GM18858 (cell line): ENCODE measurements at regions not wholly inside any gene's neighbourhood (a gene's known extent, or its start where the extent isn't known, plus 50 kb on each side); places are given as distances from the start of the nearest gene placed in this dataset.
A peak's percentile ranks its signal among the peaks of the same experiment; 100 is the strongest.

ENCODE experiments used
- ATAC-seq: cut with Tn5 transposase; IDR thresholded peaks from one replicate; pipeline ENCODE4 v1.9.1; 2021; ENCODE audit not compliant: unreplicated experiment

DNA sequence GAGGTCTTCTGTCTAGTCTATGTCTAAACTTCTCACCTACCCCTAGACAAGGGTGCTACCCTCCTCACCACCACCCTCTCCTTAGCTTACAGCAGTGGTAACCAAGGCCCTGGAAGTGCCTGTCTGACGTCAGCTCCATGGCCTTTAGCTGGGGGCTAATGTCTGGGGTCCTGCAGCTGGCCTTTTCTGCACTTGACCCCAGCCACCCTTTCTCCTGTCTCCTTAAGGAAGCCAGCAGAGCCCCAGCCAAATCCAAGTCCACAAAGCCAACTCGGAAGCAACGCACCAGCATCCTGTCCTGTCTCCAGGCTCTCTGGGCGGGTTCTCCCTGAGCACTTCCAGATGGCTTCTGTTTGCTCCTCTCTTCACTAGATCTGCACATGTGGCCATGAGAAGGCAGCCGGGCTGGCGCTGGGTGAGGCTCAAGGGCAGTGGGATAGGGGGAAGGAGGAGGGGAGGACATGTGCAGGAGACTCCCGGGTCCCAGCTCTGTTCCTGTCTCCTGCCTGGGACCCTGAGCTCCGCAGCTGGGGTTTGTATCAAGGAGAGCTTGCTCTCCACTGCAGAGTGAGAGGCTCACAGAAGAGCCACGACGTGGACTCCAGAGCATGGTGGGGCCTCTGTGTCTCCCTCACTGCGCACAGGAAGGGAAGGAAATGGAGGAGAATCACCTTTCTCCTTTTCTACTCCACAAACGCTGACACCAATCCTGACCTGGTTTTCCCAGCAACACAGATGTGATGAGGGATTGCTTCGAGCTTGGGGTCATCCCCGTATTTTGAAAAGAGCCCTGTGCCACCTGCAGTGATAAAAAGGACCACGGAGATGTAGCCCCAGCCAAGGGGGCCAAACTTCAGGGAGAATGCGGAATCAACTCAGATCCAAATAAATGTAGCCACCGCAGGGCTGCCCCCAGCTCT is 204.2 kb downstream of the USP12 start:
- ATAC-seq: no peak

DNA sequence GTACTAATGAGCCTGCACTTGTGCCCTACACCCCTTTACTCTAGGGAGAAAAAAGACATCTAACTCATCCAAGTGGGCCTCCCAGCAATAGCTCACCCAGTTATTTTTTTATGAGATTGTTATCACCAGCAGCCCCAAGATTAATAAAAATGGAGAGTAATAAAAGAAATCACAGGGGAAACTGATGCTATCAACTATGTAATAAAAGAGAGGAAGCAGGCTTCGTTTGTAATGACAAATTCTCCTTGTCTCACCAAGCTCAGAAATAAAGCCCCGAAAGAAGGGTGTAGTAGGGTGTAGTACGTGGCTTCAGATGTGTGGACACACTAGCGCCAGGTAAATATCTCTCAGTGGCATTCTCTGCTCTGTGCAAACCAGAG is 204.9 kb downstream of the USP12 start:
- ATAC-seq: no peak

DNA sequence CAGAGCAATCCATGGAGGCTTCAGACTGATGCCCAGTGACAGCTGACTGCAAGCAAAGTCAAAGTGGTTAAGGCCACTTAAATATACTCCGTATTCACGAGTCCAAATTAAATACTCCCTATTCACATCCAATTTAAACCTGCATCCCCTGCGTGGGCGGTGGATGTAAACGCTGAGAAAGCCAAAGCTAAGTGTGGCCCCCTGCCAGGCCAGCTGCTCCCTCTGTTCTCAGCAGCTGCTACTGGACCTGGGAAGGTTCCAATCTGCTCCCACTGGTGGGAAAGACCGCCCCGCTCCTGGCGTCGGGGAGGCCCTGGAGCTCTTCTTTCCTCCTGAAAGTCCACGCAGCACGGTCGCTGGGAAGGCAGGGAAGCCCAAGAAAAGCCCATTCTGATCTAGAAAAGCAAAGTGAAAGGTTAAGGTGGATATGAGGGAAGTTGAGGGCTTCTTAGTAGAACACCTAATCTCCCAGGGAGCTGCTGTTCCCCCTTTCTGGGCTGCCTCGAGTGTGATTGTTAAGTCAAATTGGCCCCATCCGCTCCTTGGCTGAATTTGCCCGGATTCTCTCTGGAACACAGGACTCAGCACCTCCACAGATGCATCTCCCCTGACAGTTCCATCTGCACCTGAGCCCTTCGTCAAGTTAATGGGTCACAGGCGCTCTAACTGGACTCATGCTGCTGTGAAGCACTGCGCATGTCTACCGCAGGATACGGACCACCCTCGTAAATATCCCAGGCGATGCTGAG is 205.5 kb downstream of the USP12 start:
- no peak for ATAC-seq

DNA sequence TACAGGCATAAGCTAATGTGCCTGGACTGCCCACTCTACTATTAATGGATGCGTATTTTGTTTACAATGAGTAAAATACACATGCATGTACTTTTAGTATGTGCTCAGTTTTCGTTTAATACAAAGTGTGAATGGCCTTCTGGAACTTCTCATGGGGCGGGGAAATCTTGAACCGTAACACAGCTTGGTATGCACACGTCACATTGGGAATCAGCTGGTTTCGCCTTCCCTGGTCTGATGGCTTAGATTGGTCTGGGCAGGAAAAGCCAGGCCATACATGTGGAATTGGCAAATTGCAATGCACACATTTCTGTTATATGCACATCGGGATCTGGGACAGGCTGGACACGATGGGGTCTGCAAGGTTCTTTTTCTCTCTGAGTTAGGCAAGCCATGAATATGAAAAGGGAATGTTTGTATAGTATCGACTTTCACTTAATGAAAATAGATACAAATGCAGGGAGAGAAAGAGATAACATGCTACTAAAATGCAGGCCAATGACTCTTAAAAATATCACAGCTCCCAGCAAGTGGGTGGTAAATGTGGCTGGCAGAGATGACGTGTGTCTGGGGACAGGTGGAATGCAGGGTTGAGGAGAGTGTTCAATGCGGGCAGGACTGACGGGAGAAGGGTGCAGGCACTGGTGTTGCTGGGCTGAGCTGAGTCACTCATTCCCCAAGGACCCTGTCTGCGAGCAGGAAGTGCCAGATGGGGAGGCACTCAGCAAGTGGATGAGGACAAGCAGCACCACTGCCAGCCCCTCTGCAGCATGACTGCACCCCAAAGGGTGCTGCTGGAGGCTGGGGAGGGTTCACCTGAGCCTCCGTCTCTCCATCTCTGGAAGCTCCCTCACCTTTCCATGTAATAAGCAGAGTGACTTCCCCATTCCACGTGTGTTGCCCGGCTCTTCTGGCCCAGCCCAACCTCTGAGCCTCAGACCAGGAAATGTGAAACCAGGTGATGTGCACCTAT is 204.0 kb upstream of the GPR12 start:
- no peak for ATAC-seq

DNA sequence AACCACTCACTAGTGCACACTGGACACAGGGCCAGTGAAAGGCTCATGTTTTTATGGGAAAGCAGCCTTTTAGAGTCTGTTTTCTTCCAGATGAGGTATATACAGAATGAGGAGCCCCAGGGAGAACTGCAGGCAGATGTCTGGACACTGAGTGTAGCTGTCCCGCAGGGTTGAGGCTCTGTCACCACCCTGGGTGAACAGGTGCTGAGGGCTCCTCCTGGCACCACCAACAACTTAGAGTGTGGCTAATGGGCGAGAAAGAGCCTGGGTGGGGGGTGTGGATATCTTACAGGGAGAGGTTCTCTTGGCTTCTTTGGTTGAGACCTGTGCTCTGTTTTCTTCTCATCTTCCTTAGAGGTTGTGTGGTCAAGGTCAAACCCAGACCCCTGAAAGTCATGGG is 202.1 kb upstream of the GPR12 start:
- no peak for ATAC-seq

DNA sequence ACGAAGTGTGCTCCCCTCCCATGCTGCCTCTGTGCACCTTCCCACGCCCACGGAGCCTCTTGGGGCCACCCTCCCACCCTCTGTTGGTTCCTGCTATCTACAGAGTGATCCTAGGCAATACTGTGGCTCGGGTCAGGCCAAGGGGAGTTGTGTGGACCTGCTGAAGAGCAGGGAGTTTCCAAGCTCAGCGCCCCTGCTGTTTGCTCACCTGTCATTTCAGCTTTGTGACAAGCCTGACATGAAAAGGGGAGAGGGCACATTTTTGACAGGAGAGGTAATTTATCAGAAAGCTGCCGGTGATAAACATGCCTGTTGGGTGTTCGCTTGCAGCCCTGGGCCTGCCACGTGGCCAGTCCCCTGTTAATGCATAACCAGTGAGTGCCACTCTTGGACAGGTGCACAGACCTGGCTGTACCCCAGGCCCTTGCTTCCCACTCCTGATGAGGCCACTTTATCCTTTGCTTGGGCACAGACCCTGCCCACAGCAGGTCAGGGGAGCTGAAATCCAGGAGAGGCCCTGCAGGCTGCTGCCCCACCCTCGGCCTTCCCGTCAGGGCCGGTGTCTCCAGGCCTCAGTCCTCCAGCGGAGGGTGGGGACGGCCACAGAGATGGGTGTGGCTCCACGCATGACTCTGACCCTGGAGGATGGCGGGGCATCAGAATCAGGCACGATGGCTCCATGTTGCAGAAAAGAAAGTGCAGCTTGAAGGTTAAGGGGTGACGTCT is 201.5 kb upstream of the GPR12 start:
- ATAC-seq: no peak

DNA sequence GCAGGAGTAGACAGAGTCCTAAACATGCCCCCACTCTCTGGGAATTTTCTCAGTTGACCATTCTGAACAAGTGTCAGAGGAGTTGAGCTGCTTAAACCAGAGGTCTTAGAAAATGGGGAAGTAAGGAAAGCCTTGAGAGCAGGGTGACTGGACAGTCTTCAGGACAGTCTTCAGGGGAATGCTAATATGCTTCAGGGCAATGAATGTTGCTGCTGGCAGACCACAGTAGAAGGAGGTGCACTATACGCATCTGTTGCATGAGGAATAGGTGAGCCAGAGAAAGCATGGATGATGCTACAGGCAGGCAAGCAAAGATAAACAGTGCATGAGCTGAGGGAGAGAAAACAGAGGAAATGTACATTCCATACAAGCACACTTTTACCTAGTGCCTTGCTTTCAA is 196.6 kb upstream of the GPR12 start:
- ATAC-seq: no peak

DNA sequence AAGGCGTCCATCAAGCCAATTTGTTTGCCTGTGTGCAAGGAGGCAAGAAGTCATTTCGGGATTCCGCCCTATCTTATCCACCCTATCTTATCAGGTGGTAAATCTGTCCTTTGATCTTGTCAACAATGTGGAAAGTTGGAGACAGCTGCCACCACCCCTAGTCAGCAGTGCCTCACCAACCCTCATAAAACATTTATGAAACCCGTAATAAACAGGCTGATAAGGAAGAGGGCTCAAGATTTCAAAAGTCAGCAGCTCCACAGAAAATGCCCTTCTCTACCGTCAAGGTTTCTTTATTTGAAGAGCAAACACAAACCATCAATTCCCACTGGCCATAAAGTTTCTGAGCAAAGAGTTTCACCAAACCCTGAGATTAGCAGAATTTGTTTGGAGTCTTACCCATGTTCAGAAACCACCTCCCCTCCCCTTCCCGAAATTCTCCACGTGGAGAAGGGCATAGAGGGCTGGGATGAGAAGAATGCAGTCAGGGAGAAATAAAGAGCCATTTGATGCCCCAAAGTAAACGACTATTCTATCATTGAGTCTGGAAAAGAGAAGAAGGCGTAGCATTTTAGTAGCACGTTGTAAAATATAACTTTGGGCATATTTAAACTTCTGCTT is 196.0 kb upstream of the GPR12 start:
- ATAC-seq: no peak

DNA sequence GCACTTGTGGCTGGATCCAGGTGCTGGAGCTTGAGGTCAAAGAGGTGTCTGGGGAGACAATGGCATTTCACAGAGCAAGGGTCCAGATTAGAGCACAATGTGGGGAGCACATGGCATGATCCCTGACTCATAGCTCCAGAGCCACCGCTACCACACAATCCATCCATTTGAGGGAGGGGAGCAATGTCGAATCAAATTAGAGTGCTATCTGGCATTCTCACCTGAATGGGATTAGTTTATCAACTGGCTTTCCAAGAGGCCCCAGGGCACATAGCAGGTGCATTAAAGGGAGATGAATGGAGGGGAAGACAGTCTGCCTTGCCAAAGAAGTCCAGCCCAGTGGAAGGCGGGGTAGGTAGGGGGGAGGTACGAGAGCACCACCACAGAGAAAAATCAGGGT is 194.4 kb upstream of the GPR12 start:
- ATAC-seq: no peak

DNA sequence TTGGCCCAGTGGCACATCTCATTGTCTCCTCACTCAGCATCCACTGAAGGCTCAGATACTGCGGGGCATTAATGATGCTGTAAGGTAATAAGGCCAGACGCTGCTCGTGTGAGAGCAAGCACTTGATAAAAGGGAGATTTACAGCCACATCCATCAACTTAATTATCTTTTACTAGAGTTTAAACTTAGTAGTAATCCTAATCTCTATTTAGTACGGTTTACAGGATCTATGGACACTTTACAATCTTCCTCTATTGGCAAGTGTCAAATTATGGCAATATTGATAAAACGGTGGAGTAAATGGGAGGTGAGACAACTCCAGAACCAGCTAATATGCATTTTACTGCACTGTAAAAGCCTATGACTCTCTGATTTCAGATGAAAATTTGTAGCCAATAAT is 192.7 kb upstream of the GPR12 start:
- ATAC-seq: no peak

DNA sequence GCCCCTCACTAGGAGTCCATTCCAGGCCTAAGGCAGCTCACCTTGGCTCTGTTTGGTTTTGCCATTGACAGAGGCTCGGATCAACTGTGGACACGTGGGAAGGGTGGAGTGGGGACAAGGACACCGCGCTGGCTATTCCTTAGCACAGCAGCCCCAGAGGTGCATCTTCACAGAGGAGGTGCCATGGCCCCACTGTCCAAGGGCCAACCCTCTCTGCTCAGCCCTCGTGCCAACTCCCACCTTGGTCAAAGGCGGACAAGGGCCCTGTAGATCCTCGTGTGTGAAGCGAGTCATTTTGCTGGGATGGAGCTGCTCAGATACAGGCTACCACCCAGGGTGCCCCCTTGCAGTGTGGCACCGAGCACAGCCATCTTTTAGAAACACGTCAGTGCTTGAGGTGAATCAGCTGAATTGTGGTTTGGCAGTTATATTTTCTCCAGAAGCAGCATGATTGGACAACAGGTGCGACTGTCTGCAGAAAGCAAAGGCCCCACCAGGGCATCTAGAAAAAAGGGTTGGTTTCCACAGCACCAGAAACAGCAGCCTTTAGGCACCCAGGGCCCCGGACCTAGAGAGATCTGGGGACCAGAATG is 192.1 kb upstream of the GPR12 start:
- no peak for ATAC-seq

DNA sequence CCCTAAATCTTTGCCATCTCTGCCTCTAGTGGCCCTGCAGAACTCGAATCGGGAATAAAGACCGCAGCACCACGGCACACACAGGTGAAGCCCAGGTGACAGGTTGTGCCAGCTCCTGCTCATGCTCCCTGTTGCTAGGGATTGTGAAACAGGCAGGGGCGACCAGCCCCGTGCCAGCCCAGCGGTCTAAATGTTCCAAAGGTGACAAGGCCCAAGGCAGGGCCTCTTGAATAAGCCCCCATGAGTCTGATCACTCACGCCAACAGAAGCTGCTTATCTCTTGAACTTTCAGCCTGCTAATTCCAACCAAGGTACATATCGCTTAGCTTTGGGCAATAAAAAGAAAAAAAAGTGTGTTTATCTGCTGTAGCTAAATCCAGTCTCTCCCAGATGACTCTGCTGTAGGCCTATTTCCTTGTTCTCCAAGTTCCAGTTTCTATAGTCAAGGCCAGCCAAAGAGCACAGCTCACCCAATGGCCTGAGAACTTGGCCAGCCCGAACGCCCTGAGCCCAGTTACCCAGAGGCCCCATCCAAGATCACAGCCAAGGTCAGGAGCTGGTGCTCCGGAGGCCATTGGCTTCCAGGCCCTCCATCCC is 191.1 kb upstream of the GPR12 start:
- no peak for ATAC-seq

DNA sequence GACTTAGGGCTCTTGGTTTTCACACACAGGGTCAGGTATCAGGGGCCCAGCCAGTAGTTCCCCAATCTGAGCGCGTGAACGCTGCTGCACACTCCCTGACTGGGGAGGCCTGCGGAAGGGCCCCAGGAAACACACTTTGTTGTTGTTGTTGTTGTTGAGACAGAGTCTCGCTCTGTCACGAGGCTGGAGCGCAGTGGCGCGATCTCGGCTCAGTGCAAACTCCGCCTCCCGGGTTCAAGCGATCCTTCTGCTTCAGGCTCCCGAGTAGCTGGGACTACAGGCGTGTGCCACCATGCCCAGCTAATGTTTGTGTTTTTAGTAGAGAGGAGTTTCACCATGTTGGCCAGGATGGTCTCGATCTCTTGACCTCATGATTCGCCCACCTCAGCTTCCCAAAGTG is 190.4 kb upstream of the GPR12 start:
- no peak for ATAC-seq

DNA sequence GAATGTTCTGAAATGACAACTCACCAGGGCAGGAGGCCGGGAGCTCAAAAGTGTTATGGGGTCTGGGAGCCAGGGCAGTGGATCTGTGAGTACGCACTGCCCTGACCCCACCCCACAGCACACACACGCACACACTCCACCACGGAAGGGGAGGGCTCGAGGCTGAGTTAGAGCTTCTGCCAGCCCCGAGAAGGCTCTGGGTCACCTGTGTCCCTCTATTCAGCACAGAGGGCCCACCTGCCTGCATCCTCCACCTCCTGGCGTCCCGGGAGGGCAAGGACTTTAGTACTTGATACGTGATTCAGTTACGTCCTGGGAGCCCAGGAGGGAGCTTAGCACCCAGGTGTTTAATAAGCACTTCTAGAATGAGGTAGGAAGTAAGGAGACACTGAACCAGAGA is 190.0 kb upstream of the GPR12 start:
- no peak for ATAC-seq

DNA sequence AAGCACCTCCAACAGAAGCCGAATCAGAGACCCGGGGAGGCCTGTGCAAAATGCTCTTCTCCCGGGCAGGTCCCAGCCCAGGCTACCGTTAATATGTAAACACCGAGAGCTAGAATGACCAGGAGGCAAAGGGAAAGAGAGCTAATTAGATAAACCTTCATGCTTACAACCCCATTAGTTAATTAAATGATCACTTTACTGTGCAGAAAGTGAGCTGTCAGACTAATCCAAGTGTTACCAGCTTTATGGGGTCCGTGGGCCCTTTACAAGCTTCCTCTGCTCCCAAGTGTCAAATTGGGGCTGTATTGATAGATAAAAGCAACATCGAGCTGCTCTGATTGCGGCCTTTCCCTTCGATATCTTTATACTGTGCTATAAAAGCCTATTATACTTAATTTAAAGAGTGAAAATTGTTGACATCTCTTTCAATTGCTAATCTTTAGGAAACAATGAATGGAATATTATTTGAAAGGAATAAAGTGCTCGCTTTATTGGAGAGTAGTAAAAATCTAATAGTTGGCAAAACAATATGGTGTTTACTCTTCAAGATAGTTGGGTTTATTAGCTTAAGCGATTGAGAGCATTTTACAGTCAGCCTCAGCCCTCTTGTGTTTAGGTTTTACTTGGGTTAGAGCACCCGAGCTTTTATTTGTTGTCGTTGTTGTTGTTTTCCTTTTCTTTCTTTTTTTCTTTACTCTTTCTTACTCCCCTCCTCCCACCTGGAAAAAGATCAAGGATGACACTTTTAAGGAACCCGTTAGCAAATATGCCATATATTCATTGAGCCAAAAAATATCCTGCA is 189.3 kb upstream of the GPR12 start:
- ATAC-seq: no peak

DNA sequence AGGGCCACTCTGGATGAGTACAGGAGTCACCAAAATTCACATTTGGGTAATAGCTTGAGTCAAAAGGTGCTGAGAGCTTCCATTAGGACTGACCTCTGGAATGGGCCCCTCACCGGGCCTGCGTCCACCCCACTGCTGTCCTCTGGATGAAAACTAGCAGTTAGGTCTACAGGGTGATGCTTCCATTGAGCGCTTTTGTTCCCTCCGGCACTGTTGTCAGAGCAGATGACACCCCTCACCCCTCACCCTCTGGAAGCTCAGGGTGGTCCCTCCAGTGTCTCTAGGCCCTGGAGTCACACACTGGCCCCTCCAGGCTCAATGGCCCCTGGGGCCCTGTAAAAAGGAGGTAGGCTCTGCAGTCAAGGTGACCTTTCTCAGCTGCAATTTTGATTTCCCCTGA is 187.8 kb upstream of the GPR12 start:
- no peak for ATAC-seq

DNA sequence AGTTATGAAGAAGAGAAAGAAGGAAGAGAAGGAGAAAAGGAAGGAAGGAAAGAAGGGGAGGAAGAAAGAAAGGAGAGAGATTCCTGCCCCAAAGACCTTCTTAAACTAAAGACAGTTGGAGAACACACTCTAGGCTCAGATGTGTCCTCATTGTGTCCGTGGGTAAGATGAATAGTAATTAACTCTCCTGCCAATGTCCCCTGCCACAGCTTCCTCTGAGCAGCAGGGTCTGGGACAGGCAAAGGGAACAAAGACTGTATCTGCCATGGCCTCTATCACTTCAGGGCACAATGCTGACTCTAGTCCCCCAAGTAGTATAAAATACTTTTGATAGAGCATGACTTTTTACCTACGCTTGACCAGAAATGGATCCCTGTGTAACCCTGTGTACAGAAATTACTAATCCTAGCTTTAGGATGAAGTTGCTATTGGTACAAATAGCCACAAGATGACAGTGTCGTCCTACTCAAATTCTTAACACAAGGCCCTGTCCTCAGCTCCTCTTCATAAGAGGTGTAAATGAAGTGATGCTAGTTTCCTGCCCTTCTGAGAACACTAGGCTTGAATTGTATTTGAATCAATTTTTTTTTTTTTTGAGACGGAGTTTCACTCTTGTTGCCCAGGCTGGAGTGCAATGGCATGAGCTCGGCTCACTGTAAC is 186.2 kb upstream of the GPR12 start:
- peak; percentile 73 for ATAC-seq

DNA sequence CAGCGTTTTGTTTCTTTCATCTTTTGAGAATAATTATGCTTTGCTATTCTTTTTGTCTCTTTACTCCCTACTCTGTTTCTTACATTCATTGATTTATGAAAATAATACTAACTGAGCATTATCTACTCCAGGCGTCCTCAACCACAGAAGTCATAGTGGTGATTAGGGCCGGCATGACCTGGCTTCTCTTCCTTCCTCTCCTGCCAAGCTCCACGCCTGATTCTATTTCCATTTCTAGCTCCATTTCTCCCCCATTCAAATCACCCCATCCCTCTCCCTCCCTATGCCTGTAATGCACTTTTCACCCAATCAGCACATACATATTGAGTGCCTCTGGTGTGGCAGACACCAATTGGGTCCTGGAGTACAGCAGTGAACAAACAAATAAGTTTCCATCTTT is 183.2 kb upstream of the GPR12 start:
- ATAC-seq: no peak
